ENCODE measurements at regions not wholly inside any gene's neighbourhood (a gene's known extent, or its start where the extent isn't known, plus 50 kb on each side); places are given as distances from the start of the nearest gene placed in this dataset.
A peak's percentile ranks its signal among the peaks of the same experiment; 100 is the strongest.

DNA sequence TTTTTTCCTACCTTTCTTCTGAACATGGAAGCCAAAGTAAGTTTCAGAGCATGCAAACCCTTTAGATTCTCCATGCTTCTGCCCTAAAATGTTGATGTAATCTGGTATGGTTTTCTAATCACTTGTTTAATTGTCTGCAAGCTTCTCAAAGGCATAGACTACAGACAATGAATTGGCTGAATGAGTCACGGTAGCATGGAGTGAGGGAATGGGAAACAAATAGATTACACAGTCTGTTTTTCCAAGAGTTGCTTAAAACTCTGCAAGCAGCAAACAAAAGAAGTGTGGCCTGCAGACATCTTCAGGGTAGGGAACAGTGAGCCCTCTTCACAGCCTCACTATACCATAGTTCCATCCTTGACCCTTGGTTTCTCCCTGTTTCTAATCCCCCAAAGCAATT lies 326.0 kb downstream of the BARHL2 start:
- no peak for TF ChIP-seq CTCF (conservative IDR thresholded peaks at IDR 0.05)
- no peak overlapping the region for H3K27ac ChIP-seq

DNA sequence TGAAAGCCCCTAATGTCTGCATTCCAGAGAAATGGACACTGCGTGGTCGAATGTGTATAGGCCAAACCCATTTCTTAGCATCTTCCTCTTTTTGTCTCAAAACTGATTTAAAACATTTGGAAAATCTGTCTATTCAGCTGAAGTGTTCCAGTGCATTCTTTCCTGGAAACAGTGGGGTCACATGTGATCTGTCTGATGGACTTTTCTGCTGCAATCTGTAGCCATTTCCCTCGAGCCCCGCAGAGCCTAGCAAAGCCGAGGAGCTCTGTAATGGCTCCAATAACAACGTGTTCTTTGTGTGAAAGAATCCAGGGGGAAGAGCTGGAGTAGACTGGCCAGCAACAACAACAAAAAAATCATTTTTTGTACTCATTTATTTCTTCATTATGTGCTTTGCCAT lies 329.3 kb downstream of the BARHL2 start:
- H3K27ac ChIP-seq = no peak overlapping the region
- no peak for TF ChIP-seq CTCF (conservative IDR thresholded peaks at IDR 0.05)

DNA sequence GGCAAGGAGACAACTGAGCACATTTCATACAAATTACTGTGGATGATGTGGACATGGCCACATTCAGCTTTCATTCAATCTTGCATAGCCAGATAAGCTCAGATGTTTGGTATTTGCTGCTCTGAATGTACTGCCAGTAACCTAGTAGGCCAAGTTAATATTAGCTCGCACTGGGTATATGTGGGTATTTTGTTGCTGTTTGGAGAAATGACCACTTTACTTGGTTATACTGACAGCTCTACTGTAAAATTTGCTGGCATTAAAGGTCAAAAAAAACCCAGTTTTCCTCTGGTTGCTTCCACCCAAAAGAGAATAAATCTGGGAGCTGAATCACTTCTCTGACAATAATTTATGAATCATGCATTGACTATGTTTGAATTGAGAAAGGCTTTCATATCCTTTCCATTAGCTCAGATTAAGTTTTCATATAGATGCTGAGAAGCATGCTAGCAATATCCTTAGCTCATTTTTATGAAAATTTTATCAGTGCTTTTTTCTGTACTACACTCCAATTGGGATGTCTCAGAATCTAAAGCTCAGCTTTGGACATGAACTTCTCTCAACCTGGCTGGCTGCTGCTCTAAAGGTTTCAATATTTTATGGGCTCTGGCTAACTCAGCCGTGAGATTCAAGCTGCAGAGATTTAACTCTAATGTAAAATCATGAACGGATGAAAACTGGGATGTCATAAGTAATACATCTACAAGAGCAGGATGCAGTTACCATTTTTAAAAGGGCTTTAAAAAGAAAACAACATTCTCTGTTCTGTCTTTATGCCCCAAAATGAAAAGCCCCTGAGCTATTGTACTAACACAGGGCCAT lies 330.0 kb downstream of the BARHL2 start:
- no peak for TF ChIP-seq CTCF (conservative IDR thresholded peaks at IDR 0.05)
- H3K27ac ChIP-seq = no peak overlapping the region

GRCh38 chr1:90384193-90384592 lies 332.9 kb downstream of the BARHL2 start:
- no peak overlapping the region for H3K27ac ChIP-seq
- TF ChIP-seq CTCF (conservative IDR thresholded peaks at IDR 0.05) = no peak

DNA sequence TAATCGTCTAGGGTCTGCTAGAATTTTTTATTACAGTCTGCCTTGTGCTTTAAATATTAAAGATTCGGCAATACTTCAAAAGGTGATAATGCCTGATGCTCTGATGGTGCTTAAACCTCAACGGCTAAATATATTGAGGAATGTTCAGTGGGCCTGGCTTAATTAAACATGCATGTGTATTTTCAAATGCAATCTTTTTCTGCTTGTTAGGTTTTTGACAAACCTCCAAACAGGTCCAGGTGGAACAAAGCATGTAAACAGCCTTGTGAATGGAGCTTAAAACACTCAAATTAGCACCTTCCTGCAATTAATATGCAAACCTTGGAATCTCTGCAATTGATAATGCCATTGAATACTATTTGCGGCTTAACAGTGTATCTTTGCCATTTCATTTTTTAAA lies 334.9 kb downstream of the BARHL2 start:
- no peak for TF ChIP-seq CTCF (conservative IDR thresholded peaks at IDR 0.05)

GRCh38 chr1:90381598-90381997 lies 335.5 kb downstream of the BARHL2 start:
- TF ChIP-seq CTCF (conservative IDR thresholded peaks at IDR 0.05) = no peak
- peak overlapping the region; percentile 46 for H3K27ac ChIP-seq

More for the DNA sequence above, 334.9 kb downstream of the BARHL2 start:
- peak overlapping the region; percentile 46 for H3K27ac ChIP-seq

DNA sequence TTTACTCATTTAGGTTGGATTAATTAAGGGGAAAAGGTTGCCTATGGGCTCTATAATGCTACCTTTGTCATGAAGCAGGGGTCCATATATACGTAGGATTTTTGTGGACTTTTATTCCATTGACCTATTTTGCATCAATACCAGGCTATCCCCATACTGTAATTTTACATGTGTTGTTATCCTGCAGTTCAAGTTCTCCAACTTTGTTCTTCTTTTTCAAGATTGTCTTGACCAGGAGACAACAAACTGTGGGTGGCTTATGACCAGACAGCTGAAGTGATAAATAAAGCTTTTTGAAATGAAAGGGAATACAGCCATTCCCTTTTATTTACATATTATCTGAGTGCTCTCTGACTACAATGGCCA lies 345.7 kb downstream of the BARHL2 start:
- no peak overlapping the region for H3K27ac ChIP-seq
- TF ChIP-seq CTCF (conservative IDR thresholded peaks at IDR 0.05) = no peak

Data from VCaP (cell line).